CD4-positive, alpha-beta T cell treated with Interleukin-21 for 1 hour (primary cell): ENCODE measurements at regions not wholly inside any gene's neighbourhood (a gene's known extent, or its start where the extent isn't known, plus 50 kb on each side); places are given as distances from the start of the nearest gene placed in this dataset.
"Not testable (repeated sequence)": the region's sequence is repeated elsewhere in the genome, so short reads cannot be mapped to it uniquely, and the experiment has no call there.

Experiments used
- DNase-seq: peaks from one replicate; pipeline ENCODE4 v3.0.0-alpha.2; 2020

GRCh38 chr13:80675442-80675841 is 334.5 kb upstream of the SPRY2 start:
- not testable (repeated sequence) for DNase-seq

GRCh38 chr13:80671773-80672172 is 330.8 kb upstream of the SPRY2 start:
- DNase-seq = no peak

GRCh38 chr13:80669112-80669511 is 328.2 kb upstream of the SPRY2 start:
- DNase-seq = no peak

- no peak for DNase-seq
Observed at GRCh38 chr13:80668452-80668851, 327.5 kb upstream of the SPRY2 start.

- no peak for DNase-seq
Observed at GRCh38 chr13:80666782-80667552, 326.0 kb upstream of the SPRY2 start.

GRCh38 chr13:80665792-80666333 is 324.9 kb upstream of the SPRY2 start:
- no peak for DNase-seq

- no peak for DNase-seq
Observed at GRCh38 chr13:80664950-80665349, 324.0 kb upstream of the SPRY2 start.

- DNase-seq = no peak
Observed at GRCh38 chr13:80663788-80664187, 322.9 kb upstream of the SPRY2 start.

GRCh38 chr13:80658705-80659104 is 317.8 kb upstream of the SPRY2 start:
- DNase-seq = no peak

- no peak for DNase-seq
Observed at GRCh38 chr13:80656512-80656904, 315.6 kb upstream of the SPRY2 start.

GRCh38 chr13:80655778-80656511 is 315.0 kb upstream of the SPRY2 start:
- DNase-seq = no peak

GRCh38 chr13:80654638-80655249 is 313.8 kb upstream of the SPRY2 start:
- DNase-seq = no peak

GRCh38 chr13:80649274-80649673 is 308.3 kb upstream of the SPRY2 start:
- no peak for DNase-seq

GRCh38 chr13:80642641-80643040 is 301.7 kb upstream of the SPRY2 start:
- no peak for DNase-seq

- no peak for DNase-seq
Observed at GRCh38 chr13:80633251-80633650, 292.3 kb upstream of the SPRY2 start.

GRCh38 chr13:80630685-80631121 is 289.8 kb upstream of the SPRY2 start:
- no peak for DNase-seq

GRCh38 chr13:80618781-80619180 is 277.9 kb upstream of the SPRY2 start:
- no peak for DNase-seq

- DNase-seq = no peak
Observed at GRCh38 chr13:80612804-80613203, 271.9 kb upstream of the SPRY2 start.

- DNase-seq = no peak
Observed at GRCh38 chr13:80611310-80611709, 270.4 kb upstream of the SPRY2 start.

GRCh38 chr13:80605716-80606115 is 264.8 kb upstream of the SPRY2 start:
- no peak for DNase-seq

GRCh38 chr13:80605011-80605410 is 264.1 kb upstream of the SPRY2 start:
- DNase-seq = no peak

GRCh38 chr13:80604098-80604497 is 263.2 kb upstream of the SPRY2 start:
- DNase-seq = no peak

GRCh38 chr13:80603351-80603750 is 262.4 kb upstream of the SPRY2 start:
- DNase-seq = no peak

- no peak for DNase-seq
Observed at GRCh38 chr13:80599765-80600164, 258.8 kb upstream of the SPRY2 start.
